HG02571 (cell line): ENCODE measurements at regions not wholly inside any gene's neighbourhood (a gene's known extent, or its start where the extent isn't known, plus 50 kb on each side); places are given as distances from the start of the nearest gene placed in this dataset.
"Not testable (repeated sequence)": the region's sequence is repeated elsewhere in the genome, so short reads cannot be mapped to it uniquely, and the experiment has no call there.

ENCODE experiments used
- ATAC-seq: cut with Tn5 transposase; IDR thresholded peaks from one replicate; pipeline ENCODE4 v1.9.1; 2021; ENCODE audit warnings: mild to moderate bottlenecking, moderate library complexity; ENCODE audit not compliant: unreplicated experiment

DNA sequence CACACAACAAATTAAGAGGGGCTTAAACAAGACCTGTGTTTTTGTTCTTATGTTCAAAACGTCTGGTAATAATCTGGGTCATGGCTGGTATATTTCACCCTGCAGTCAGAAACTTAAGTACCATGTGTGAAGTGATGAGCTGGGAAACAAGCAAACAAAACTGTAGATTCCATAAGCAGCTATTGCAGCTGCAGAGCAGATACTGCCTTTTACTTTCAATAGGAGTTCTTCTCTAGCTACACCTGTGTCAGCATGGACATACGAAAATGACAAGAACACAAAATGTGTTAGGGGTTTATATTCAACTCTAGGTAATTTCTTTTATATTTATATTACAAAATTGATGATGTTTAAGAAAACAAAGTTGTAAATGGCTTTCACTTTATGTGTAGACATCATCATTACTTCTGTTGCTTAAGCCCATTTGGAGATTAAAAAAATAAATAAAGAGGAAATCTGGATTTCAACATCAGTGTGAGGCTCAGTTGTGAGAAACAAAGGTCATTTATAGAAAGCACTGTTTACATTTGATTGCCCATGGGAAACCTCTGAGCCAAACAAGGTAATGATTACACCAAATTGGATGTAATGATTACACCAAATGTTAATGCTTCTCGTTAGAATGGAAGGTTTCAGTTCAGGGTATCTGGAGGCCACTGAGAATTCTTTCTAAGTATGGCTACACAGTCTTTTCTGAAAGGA lies 451.0 kb upstream of the SLC10A2 start:
- peak; percentile 70 for ATAC-seq

DNA sequence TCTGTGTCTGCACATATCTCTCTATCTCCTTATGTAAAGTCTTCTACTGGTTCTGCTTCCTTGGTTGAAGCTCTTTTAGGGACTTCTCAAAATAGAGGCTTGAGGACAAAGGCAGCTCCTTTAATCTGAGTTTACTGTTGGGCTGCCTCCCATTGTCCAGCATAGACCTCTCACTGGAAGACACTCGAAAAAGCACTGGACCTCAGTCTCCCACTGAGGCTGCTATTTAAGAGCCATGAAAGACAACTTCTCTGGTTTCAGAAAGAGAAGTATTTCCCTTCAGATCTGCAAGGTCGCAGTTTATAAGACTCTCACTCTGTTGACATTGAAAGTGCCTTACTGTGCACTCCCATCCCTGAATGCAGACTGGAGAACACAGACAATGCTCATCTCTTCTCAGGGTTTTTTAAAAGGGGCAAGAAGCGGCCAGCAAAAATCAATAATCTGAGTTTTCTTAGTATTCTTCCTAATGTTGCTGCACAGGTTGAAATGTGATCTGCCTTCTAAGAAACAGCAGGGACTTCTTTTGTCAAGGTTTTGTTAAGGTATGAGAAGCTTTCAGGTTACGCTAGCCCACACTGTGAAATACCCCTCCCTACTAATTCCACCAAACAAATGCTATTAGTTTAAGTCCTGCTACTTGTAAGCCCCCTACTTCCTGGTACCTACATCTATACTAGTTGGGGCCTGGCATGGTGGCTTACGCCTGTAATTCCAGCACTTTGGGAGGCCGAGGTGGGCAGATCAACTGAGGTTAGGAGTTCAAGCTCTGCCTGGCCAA lies 450.0 kb upstream of the SLC10A2 start:
- ATAC-seq = no peak

DNA sequence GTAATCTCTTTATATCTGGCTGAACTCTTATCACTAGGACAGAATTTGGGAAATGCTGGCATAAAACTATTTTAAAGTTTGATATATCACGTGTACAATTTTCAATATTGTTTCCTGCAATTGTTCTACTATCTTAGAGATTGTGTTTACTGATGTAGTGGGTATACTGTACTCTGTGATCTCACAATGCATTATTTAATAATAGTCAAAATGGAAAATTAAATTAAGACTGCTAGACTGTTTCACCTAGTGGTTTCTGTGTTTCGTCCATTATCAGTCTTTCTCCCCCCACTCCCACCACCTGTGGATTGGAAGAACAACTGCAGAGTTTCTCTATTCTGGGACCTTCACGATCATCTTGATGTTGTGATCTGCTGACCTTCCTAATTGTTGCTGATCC lies 449.2 kb upstream of the SLC10A2 start:
- no peak for ATAC-seq

DNA sequence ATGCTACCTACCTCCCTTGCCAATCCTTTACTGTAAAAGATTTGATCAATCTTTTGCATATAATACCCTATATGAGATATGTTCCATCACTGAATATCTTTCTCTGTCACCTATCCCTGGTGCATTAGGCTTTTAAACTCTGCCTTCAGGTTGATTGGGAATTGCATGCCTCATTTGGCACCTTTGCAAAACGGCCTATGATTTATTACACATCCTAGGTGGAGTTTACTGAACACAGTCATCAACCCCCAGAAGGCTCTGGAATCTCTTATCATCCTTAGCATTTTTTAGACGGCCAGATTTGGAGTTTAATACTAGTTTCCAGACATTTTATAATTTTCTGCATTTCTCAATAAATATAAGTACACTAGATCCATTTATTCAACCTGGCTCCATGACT lies 448.4 kb upstream of the SLC10A2 start:
- ATAC-seq = no peak

DNA sequence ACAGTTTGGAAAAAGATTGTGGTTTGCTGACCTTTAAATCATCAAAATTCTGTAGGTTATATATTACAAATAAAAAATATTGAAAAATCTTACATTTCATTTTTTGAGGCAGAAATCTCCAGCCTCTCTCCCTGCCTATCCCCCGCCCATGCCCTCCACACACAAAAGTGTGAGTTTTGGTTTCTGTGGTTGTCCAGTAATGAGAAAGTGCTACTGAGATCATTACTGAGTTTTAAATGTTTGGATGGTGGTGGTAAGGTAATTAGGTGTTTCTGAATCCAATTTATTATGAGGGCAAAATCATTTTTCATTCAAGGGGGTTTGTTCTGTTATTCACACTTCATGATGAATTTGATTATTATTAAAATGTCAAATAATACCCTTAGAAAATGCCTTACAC lies 448.0 kb upstream of the SLC10A2 start:
- no peak for ATAC-seq

DNA sequence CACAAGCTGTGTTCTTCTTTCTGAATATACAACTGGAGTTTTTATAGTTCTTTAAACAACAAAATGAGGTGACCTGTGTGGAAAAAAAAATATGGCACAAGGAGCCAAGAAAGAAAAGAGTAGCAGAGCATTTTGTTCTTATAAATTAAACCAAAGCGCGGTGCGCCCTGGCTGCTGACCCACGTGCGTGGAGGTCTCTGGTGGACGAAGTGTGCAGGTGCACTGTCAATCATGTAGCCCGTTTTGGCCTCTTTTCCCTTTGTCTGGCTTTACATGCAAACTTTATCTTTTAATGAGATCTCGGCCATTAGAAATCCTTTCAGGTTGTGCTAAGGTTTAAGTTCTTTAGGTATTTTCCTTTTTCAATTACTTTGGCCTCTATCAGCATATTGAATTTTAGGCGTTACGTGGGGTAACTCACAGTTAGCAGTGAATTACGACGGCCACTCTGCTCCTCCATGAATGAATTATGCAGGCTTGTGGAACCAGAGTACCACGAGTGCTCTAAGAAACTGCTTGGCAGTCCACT lies 443.9 kb upstream of the SLC10A2 start:
- ATAC-seq = no peak

DNA sequence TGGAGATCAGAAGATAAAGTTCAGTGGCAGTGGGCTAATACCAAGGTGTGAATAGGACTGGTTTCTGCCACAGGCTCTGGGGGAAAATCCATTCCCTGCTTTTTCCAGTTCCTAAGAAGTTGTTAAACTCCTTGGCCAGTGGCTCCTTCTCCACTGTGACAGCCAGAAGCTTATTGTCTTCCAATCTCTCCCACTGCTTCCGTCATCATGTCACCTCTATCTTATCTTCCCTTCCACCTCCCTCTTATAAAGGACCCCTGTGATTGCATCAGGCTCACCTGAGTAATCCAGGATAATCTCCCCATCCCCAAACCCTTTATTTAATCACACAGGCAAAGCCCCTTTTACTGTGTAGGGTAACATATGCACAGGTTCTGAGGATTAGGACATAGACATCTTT lies 431.2 kb upstream of the SLC10A2 start:
- ATAC-seq = no peak

DNA sequence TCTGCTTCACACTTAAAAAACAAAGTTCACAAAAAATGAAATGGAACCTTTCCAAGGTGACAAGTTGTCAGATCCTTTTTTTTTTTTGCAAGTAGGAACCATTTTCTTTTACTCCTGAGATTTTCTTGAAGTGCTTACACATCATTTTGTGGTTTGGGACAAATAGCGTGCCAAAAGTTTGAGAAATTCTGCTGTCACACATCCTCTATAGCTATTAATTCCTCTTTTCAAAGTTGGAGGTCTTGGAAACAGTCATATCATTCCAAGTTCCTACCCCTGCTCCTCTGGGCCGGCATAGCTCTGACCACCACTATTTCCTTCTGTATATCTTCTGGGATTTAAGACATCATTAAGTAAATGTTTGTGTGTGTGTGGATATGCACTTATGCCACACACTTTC lies 421.6 kb upstream of the SLC10A2 start:
- ATAC-seq = no peak

GRCh38 chr13:103473081-103473480 lies 406.9 kb upstream of the SLC10A2 start:
- ATAC-seq = no peak

GRCh38 chr13:103471896-103472295 lies 405.7 kb upstream of the SLC10A2 start:
- no peak for ATAC-seq

DNA sequence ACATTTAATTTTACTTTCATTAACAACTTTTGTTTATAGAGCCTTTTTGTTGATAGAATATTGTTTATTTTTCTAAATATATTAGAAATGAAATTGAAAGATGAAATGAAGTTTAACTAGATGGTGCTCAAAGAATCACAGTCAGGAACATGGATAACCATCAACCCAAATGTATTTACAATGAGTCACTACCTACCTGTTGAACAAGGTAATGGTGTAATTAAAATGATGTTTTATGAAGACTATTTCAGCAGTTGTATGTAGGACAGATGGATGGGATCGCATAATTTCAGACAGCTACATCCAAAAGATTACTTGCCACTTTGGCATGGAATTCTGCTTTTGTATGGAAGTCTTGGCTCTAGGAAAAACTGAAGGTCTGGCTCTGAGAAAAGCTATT lies 403.6 kb upstream of the SLC10A2 start:
- no peak for ATAC-seq

GRCh38 chr13:103466761-103467160 lies 400.5 kb upstream of the SLC10A2 start:
- no peak for ATAC-seq

DNA sequence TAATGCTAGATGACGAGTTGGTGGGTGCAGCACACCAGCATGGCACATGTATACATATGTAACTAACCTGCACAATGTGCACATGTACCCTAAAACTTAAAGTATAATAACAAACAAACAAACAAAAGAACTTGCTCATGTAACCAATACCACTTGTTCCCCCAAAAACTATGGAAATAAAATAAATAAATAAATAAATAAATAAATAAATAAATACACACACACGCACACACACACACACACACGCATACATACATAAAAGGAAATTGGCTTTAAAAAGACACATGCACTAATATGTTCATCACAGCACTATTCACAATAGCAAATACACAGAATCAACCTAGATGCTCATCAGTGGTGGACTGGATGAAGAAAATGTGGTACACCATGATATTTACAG lies 394.0 kb upstream of the SLC10A2 start:
- ATAC-seq = not testable (repeated sequence)

DNA sequence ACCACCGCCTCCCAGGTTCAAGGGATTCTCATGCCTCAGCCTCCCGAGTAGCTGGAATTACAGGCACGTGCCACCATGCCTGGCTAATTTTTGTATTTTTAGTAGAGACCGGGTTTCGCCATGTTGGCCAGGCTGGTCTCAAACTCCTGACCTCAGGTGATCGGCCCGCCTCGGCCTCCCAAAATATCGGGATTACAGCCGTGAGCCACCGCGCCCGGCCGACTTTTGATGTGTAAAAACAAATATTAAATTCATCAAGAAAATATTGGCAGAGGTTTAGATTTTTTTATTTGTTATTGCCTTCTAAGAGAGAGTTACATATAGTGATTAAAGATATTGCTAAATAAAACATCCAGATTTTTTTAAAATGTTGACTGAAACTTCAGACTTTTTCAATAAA lies 390.8 kb upstream of the SLC10A2 start:
- not testable (repeated sequence) for ATAC-seq

- ATAC-seq = no peak
Measured at GRCh38 chr13:103451656-103452055, 385.4 kb upstream of the SLC10A2 start.

DNA sequence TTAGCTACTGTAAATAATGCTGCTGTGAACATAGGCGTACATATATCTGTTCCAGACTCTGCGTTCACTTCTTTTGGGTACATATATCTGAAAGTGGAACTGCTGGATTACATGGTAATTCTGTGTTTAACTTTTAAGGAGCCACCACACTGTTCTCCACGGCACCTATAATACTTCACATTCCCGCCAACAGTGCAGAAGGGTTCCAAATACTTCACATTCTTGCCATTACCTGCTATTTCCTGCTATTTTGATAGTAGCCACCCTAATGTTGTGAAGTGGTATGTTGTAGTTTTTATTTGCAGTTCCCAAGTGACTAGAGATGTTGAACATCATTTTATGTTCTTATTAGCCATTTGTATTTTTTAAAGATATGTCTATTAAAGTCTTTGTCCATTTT lies 377.4 kb upstream of the SLC10A2 start:
- ATAC-seq = no peak

DNA sequence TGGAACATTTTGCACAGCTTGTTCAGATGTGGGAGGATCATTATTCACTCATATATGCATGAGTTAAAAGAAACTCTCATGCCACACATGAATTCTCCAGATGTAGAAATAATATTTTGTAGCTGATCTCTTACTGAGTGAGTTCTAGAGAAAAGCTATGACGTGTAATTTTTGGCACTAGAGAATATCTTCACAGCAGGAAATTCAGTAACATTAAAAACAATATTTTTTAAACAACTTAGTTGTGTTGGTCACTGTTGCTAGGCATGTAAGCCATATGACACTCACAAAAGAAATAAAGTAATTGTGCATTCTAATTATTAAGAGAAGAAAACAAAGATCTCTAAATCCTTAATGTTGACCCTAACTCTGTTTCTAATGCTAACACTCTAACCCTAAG lies 371.4 kb upstream of the SLC10A2 start:
- no peak for ATAC-seq

DNA sequence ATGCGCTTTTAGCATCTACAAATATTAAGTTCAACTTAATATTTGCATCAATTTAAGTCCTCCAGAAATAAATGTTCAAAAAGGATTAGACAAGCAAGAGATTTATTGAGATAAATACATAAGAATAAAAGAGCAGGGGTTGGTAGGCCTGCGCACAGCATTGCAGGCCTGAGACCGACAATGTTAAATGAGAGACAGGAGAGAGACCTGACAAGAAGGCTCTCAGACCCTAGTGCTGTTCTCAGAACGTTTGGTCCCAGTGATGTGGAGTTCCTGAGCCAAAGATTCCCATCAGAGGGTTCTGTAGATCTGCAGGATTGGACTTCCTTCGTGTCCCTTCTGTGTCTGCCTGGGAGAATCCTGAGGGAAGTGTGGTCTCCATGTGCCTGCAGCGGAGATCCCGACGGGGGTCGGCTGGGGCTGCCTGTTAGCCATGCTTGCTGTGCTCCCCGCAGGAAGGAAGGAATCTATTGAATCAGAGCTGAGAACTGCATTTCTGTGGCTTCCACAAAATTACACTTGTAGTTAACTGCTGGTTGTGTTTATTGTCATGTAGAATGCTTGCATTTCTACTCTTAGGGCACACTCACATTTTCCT lies 369.9 kb upstream of the SLC10A2 start:
- ATAC-seq = no peak

- ATAC-seq = no peak
Measured at GRCh38 chr13:103431856-103432255, 365.6 kb upstream of the SLC10A2 start.

DNA sequence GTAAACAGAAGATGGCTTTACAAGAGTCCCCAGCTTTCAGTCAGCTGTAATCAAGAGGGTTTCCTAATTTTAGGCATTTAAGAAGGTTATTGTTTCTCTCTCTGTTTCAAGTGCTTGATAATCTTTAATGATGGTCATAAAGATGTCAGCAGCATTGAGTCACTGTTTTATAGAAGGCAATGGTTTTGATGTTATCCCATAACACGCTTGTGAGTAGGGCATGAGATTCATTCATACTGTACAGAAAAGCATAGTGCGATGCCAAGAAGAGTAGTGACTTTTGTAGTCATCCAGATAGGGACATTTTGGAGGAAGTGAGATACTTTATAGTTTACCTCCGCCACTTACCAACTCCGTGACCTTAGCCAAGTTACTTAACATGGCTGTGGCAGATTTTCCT lies 364.2 kb upstream of the SLC10A2 start:
- ATAC-seq = no peak

GRCh38 chr13:103410002-103410401 lies 343.8 kb upstream of the SLC10A2 start:
- ATAC-seq = no peak

DNA sequence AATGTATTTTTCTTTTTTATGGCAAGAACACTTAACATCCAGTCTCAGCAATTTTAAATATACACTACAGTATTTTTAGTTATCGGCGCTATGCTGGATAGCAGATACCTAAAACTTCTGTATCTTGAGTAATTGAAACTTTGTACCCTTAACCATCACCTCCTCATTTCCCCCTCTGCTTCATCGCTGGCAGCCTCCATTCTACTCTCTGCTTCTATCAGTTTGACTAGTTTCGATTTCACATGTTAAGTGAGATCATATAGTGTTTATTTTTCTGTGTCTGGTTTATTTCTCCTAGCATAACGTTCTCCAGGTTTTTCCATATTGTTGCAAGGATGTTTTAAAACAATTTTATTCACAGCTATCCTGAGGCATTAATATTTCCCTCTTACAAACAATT lies 340.8 kb upstream of the SLC10A2 start:
- ATAC-seq = no peak
